KMS-11 (cell line): ENCODE measurements at regions not wholly inside any gene's neighbourhood (a gene's known extent, or its start where the extent isn't known, plus 50 kb on each side); places are given as distances from the start of the nearest gene placed in this dataset.
"Not testable (repeated sequence)": the region's sequence is repeated elsewhere in the genome, so short reads cannot be mapped to it uniquely, and the experiment has no call there.

Source experiments
- H2AFZ ChIP-seq: fragments of 200-600 bp; sonication (generic); 2 replicates; pipeline ENCODE4 v1.6.1; 2016; ENCODE audit warnings: antibody characterized with exemption, mixed run types, low read depth
- H3K27ac ChIP-seq: fragments of 200-600 bp; sonication (generic); 2 replicates; pipeline ENCODE4 v1.6.1; 2016; ENCODE audit warnings: mild to moderate bottlenecking, mixed run types
- H3K27me3 ChIP-seq: fragments of 200-600 bp; sonication (generic); 2 replicates; pipeline ENCODE4 v1.6.1; 2017; ENCODE audit warnings: mild to moderate bottlenecking, low read depth, mixed run types, moderate library complexity; ENCODE audit not compliant: insufficient read depth
- H3K36me3 ChIP-seq: fragments of 200-600 bp; sonication (generic); 2 replicates; pipeline ENCODE4 v1.6.1; 2017; ENCODE audit warnings: mild to moderate bottlenecking, mixed run types; ENCODE audit not compliant: insufficient read depth
- H3K4me1 ChIP-seq: fragments of 200-600 bp; sonication (generic); 2 replicates; pipeline ENCODE4 v1.6.1; 2016; ENCODE audit warnings: mild to moderate bottlenecking, low read depth, mixed run types; ENCODE audit not compliant: poor library complexity, severe bottlenecking
- H3K4me2 ChIP-seq: fragments of 200-600 bp; sonication (generic); 2 replicates; pipeline ENCODE4 v1.7.0; 2016; ENCODE audit warnings: mild to moderate bottlenecking, mixed run types
- H3K4me3 ChIP-seq: fragments of 200-600 bp; sonication (generic); IDR thresholded peaks from 2 replicates; pipeline ENCODE4 v1.6.1; 2017; ENCODE audit warnings: low read depth, low read length, mixed read lengths; ENCODE audit not compliant: insufficient read depth
- H3K79me2 ChIP-seq: fragments of 200-600 bp; sonication (generic); 2 replicates; pipeline ENCODE4 v1.6.1; 2016; ENCODE audit warnings: low read depth, mixed run types; ENCODE audit not compliant: insufficient read depth
- H3K9ac ChIP-seq: fragments of 200-600 bp; sonication (generic); 2 replicates; pipeline ENCODE4 v1.6.1; 2016; ENCODE audit warnings: mild to moderate bottlenecking, mixed run types
- H4K20me1 ChIP-seq: fragments of 200-600 bp; sonication (generic); 2 replicates; pipeline ENCODE4 v1.6.1; 2016; ENCODE audit warnings: mild to moderate bottlenecking, mixed run types; ENCODE audit not compliant: insufficient read depth
- TF ChIP-seq, protein P1 (sequence below): fragments of 200-600 bp; sonication (generic); conservative IDR thresholded peaks from 2 replicates; pipeline ENCODE4 v1.6.1; 2017; ENCODE audit warnings: low read depth, mild to moderate bottlenecking, antibody characterized with exemption, low read length, moderate library complexity, mixed read lengths

DNA sequence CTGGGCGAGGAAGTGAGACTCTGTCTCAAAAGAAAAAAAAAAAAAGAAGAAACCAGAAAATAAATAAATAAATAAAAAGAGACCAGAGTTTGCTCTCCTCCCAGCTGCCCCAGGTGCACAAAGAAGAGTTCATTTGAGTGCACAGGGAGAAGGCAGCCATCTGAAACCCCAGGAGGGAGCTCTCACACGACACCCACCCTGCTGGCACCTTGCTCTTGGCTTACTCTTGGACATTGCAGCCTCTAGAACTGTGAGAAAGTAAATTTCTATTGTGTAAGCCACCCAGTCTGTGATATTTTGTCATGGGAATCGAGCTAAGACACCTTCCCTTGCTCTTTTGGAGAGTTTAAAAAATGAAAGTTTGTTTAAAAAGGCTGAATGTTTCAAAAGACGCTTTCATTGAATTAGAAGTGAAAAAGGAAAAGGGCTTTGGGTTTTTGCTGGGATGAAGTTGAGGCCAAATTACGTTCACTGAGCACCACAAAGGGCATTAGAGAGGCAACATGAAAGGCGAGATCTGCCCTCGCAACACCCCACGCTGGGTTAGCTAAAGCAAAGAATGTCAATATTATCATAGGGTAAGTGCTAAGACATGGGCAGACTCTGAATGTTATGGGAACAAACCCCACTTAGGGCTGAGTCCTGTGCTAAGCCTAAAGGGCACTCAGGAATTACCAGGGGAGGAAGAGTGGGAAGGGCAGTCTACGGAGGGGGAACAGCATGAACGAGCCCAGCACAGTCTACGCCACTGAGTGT lies 128.9 kb upstream of the RIOK3 start:
- TF ChIP-seq, protein P1, sequence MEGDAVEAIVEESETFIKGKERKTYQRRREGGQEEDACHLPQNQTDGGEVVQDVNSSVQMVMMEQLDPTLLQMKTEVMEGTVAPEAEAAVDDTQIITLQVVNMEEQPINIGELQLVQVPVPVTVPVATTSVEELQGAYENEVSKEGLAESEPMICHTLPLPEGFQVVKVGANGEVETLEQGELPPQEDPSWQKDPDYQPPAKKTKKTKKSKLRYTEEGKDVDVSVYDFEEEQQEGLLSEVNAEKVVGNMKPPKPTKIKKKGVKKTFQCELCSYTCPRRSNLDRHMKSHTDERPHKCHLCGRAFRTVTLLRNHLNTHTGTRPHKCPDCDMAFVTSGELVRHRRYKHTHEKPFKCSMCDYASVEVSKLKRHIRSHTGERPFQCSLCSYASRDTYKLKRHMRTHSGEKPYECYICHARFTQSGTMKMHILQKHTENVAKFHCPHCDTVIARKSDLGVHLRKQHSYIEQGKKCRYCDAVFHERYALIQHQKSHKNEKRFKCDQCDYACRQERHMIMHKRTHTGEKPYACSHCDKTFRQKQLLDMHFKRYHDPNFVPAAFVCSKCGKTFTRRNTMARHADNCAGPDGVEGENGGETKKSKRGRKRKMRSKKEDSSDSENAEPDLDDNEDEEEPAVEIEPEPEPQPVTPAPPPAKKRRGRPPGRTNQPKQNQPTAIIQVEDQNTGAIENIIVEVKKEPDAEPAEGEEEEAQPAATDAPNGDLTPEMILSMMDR = no peak
- Histone ChIP-seq H3K27me3 (no peaks in the 10 kb centered on the region), H3K27ac (no peak overlapping the region), H3K4me2 (no peak overlapping the region), H3K36me3 (no peaks in the 10 kb centered on the region), H2AFZ (no peak overlapping the region), H3K79me2 (no peaks in the 10 kb centered on the region), H3K4me1 (no peaks in the 10 kb centered on the region), H4K20me1 (no peaks in the 10 kb centered on the region), H3K4me3 (no peak overlapping the region), H3K9ac (no peak overlapping the region)

DNA sequence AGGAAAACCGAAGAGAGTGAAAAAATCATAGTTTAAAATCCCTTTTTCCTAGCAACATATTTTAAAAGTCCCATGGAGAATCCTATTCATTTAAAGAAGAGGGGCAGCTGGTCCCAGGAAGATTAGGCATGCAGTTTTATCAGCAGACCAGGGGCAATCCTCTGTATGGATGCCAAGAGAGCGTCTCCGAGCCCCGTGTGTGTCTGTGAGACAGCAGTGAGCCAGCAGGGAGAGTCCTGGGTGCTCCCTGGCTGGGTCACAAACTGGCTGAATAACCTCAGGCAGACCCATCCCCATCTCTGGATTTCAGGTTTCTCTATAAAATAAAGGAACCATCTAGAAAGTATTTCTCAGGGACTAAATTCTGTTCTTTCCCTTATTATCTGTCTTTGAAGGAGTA lies 128.2 kb upstream of the RIOK3 start:
- Histone ChIP-seq H4K20me1 (no peaks in the 10 kb centered on the region), H3K27ac (no peak overlapping the region), H3K27me3 (no peaks in the 10 kb centered on the region), H3K4me1 (no peaks in the 10 kb centered on the region), H3K79me2 (no peaks in the 10 kb centered on the region), H3K4me3 (no peak overlapping the region), H3K9ac (no peak overlapping the region), H3K36me3 (no peaks in the 10 kb centered on the region), H3K4me2 (no peak overlapping the region), H2AFZ (no peak overlapping the region)
- TF ChIP-seq, protein P1 = no peak

DNA sequence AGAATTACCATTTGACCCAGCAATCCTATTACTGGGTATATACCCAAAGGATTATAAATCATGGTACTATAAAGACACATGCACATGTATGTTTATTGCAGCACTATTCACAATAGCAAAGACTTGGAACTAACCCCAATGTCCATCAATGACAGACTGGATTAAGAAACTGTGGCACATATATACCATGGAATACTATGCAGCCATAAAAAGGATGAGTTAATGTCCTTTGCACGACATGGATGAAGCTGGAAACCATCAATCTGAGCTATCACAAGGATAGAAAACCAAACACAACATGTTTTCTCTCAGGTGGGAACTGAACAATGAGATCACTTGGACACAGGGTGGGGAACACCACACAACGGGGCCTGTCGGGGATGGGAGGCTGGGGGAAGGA lies 123.4 kb upstream of the RIOK3 start:
- not testable (repeated sequence) for H3K4me1 ChIP-seq, H3K36me3 ChIP-seq, H3K9ac ChIP-seq, H4K20me1 ChIP-seq, H3K27me3 ChIP-seq, H3K79me2 ChIP-seq, H3K4me3 ChIP-seq, H3K4me2 ChIP-seq, H3K27ac ChIP-seq, H2AFZ ChIP-seq

DNA sequence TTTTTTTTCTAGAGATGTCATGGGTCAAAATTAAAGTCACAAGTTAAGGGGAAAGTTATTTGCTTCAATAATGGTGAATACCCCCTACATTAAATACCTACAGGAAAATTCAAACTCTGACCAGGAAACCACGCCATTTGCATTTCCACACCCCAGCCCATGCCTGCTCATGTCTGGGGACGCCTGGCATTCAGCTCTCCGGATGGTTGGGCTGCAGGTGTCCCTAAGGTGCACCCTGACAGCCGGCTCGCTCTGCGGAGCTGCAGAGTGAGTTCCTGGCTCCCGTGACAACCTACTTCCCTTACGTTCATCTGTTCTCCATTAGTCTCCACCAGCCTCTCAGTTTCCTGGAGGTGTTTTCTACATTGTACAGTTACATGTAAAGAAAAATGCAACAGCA lies 122.7 kb upstream of the RIOK3 start:
- Histone ChIP-seq H3K27ac (no peak overlapping the region), H3K4me2 (no peak overlapping the region), H3K9ac (no peak overlapping the region), H3K36me3 (no peaks in the 10 kb centered on the region), H3K27me3 (no peaks in the 10 kb centered on the region), H3K79me2 (no peaks in the 10 kb centered on the region), H2AFZ (no peak overlapping the region), H4K20me1 (no peaks in the 10 kb centered on the region), H3K4me3 (no peak overlapping the region), H3K4me1 (no peaks in the 10 kb centered on the region)
- TF ChIP-seq, protein P1 = no peak

DNA sequence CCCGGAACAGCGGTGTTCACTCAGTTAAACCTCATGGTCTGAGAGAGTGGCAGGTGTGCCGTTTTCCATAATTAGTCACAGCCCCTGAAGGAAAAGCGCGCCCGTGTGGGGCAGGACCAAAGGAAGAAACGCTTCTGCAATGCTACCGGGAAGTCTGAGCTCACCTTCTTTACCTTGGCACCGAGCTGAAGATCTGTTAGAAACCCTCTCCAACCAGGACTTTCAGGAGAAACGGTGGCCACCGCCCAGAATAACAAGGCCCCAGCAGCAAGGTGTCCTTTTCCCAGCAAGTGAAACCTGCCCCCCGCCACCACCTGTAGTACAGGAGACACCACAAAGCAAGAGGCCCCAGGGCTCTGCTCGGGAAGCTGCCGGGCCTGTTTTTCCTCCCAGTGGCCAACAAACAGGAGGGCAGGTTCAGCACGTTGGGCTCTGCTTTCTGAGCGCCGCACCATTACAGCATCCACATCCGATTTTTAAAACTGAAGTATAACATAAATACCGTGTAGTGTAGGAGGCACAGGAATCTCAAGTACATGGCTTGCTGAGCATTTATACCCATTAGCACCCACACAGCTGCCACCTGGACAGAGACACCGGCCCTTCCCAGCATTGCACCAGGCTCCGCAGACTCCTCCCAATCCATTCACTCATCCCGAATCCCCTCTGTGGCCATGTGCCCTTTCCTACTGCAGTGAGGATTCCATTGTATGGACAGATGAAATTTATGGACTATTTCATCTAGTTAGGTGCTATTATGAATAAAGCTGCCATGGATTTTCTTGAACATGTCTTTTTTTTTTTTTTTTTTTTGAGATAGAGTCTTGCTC lies 121.8 kb upstream of the RIOK3 start:
- Histone ChIP-seq H3K4me1 (no peaks in the 10 kb centered on the region), H3K4me2 (no peak overlapping the region), H3K27ac (no peak overlapping the region), H3K36me3 (no peaks in the 10 kb centered on the region), H2AFZ (no peak overlapping the region), H3K27me3 (no peaks in the 10 kb centered on the region), H3K79me2 (no peaks in the 10 kb centered on the region), H4K20me1 (no peaks in the 10 kb centered on the region), H3K9ac (no peak overlapping the region), H3K4me3 (no peak overlapping the region)
- TF ChIP-seq, protein P1 = no peak
